HG02852 (cell line): ENCODE measurements at regions not wholly inside any gene's neighbourhood (a gene's known extent, or its start where the extent isn't known, plus 50 kb on each side); places are given as distances from the start of the nearest gene placed in this dataset.

Source experiments
- ATAC-seq: cut with Tn5 transposase; IDR thresholded peaks from one replicate; pipeline ENCODE4 v1.9.1; 2021; ENCODE audit warnings: mild to moderate bottlenecking, moderate library complexity; ENCODE audit not compliant: unreplicated experiment

DNA sequence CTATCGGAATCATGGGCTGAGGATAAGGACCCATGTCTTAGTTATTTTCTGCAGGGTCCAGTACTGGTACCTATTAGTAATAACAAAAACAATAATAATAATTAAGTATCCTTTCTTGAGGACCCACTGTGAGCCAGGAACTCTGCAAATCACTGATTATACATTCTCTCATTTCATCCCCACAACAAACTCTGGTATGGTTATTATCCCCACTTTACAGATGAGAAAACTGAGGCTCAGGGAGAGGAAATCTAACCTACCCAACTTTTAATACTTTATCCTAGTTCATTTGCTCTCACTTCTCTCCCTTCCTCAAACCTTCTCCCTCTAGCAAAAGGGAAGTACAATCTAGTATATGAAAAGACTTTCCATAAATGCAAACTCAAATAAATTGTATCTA, 528.4 kb upstream of the PROK2 start:
- no peak for ATAC-seq

DNA sequence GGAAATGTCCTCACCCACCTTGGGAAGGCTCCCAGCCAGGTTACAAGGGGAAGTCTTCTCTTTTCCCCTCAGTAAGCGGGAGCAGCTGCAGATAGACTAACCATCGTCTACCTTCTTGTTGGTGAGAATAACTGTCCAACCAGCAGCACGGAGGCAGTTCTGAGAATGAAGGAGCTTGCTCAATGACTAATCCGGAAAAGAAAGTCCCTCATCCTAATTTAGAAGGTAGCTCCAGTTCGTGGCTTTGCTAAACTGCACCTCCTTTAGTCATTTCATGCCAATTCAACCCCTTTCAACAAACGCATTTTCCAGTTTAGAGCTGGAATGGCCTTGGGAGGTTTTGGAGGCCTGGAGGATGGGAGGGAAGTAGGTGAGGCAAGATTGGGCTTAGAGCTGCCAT, 527.4 kb upstream of the PROK2 start:
- peak; percentile 45 for ATAC-seq

DNA sequence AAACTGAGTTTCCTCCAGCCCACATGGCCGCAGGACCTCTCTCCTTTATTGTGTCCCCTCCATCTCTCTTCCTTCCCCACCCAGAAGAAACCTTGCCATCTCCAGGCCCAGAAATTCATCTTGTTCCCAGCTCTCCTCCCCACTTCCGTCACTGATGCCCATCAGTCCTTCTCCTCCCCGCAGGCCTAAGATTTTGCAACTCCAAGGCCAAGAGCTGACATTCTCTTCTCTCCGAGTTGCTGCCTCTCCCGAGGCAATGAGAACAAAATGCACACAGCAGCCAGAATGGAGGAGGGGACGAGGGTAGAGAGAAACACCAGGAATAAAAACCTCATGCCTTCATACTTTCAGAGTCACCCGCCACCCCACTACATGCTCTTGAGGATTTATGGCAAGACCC, 526.5 kb upstream of the PROK2 start:
- ATAC-seq: no peak

DNA sequence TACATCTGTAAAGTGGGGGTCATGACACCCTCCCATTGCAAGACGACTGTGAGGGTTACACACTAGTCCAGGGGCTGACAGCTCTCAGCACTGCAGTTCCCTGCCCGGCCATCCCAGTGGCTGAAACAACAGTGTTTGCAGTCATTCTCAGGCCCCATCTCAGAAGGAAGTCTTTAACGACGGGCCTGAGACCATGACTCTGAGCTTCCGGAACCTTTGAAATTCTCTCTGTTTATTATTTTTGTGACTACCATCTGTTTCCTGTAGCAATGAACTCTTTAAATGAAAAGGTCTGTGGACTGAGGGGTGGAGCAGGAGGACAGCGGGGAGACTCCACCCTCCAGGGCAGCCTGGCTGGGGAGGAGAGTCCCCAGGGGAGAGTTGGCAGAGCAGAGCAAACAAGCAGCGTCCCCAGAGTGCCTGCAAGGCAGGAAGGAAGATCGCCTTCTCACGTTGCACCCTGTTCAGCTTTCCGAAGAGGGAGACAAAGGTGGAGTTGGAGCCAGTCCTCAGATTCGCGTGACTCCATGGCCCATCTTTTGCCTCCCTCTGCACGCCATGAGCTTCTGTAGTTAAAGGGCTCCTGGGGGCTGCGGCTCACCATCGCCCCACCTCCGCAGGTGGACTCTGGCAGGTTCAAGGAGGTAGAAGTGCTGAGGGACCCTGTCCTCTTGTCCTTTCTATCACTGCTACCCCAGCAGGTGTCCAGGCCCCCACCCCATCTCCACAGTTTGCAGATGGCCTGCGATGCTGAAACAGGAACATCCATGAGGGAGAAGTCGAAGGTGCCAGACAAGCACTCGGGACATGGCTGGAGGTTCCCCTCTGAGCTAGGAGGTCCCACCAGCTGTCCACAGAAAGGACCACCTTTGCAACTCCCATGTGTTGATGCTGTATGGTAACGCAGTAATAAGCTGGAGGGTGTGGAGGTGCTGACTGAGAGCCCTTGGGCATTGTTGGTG, 525.8 kb upstream of the PROK2 start:
- peak; percentile 84 for ATAC-seq

DNA sequence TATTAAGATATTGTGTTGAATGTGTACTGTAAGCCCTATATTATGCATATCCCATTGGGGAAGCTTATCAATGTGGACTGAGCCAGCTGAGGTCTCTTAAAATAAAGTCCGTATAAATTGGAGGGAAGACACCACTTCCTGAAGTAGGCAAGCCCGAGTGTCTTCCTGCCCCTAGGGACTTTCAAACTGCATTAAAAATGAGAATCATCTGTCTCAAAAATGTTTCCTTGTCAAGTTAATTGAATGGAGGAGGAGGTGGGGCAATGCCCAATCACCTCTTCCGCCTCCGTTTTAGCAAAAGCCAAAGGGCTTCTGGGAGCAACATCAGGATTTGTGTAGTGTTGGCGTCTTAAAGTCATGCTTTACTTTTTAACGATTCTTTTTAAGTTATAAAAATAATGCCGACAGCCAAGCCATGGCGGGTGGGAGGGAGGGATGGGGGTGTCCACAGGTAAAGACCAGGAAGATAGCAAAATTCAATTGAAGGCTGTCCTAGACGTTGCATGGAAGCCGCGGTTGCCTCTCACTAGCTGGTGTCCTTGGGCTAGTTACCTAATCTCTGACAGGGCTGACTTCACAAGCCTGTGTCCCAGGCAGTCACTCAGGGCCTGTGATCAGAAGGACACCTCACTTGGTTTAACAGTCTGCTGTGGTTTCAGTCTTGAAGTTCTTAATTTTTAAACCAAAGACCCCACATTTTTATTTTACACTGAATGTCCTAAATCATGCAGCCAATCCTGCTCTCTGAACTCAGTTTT, 524.9 kb upstream of the PROK2 start:
- ATAC-seq: peak; percentile 8

DNA sequence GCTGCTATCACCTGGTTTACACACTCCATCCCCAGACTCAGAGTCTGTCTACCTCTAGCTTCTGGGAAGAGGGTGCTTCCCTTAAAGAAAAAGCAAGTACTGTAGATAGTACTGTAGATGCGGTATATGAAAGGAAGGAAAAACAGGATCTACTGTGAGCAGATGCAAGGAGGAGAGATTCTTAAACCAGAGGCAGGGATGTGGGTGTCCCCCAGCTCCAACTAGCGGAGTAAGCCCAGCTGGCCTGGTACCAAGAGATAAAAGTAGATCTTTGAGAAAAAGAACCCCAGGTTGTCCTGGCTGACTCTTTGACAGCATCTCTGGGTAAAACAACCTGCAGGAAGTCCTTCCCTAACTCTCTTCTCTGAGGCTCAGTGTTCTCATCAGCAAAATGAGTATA, 523.7 kb upstream of the PROK2 start:
- ATAC-seq: no peak

DNA sequence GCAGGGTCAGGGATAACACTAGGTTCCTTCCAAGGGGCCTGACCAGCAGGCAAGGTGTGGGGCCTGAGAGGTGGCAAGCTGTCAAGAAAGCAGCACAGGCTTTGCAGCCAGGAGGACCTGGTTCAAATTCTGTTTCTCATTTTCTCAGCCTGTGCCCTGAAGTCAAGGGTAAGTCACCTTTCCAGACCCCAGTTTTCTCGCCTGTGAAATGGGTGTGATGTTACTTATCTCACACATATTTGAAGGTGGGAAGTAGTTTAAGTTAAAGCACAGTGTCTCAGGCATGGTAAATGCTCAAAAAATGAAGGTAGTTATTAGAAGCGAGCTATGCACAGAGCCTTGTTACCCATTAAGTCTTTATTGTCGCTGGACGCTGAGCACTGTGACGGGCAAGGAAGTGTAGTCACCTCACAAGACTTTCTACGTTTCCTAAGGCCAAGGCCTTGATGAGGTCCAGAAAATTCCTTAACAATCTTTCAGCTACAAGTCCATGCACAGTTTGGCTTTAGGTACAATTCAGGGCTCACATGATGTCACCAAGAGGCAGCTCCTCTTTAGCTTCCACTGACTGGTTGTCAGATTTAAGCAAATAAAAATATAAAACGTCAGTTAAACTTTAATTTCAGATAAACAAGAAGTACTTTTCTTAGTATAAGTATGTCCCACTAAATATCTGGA, 522.6 kb upstream of the PROK2 start:
- no peak for ATAC-seq

DNA sequence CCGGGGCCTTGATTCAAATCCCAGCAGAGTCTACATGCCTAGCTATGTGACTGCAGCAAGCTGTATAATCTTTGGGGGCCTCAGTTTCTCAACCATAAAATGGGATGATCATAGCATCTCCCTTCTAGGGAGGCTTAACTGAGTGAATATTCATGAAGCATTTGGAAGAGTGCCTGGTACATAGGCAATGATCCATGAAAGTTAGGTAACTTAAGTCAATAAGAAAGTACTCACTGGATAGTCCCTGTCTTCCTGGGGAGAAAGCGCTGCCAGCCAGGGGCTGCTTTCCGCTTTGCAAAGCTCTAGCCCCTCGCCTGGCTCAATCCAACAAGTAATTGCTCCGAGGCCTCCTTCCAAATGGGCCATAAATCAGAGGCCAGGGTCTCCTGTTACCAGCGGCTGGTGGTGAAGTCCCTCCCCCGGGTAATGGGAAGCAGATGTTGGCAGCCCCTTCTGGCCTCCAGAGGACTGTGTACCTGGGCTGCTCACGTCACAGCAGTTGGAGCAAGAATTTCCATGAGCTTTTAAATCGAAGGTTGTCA, 521.9 kb upstream of the PROK2 start:
- no peak for ATAC-seq

DNA sequence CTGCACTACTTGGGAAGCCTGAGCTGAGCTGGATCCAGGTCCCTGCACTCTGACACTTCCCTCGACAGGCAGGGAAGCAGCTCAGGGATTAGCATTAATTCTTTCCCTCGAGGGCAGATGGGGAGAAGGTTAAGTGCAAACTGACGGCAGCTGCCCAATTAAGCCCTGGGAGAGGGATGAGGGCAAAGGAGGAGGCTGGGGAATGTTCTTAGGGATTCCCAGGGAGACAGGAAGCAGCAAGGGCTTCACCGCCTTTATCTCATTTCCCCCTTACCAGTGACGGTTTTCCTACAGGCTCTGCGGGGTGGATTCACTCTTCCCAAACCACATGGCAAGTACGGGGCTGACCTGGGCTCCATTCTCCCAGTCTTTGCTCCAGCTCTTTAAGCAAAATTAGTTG, 519.0 kb upstream of the PROK2 start:
- ATAC-seq: no peak

DNA sequence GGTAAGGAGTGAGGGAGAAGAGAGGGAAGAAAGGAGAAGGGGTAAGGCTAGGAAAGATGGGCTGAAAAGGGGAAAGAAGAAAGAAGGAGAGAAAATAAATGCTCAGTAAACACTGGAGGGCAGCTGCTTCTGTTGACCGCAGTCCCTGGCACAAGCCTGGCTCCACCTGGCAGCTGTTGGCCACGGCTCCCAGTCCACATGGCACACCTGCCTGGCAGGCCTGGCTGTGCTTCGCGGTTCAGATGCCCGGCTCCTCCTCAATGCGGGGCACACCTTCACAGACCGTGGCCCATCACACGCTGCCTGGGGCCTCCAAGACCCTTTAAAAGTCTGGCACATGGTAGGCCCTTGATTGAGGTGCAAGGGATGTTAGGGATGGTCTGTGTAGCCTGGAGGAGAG, 516.8 kb upstream of the PROK2 start:
- no peak for ATAC-seq

DNA sequence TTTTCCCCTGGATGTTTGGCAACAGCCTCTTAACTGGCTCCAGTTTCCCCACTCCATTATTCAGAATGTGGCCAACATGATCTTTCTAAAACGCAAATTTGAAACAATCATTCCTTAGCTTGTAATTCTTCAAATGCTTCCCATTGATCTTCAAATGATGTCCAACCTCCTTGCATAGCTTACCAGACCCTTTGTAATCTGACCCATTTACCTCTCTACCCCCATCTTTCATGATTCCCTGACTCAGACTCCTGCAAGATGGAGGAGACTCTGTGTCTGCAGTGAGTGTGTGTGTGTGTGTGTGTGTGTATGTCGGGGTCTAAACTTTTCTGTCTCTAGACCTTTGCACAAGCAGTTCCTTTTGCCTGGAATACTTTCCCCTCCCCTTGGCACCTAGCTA, 515.7 kb upstream of the PROK2 start:
- no peak for ATAC-seq

DNA sequence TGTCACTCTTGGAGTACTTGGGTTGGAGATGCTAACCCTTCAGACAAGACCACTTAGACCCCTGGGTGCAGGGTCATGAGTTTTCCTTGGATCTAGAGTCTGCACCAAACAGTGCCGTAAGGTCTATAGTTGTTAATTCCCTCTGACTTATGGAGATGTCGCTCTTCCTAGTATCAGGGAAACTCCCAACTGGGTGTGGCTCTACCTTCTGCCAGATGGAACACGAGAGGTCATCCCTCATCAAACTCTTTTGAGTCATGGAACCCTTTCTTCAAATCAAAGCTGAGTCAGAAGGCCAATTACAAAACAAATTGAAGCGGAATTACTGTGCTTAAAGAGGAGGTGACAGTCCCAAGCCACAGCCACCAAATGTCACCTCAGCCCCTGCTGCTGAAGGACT, 514.9 kb upstream of the PROK2 start:
- no peak for ATAC-seq

DNA sequence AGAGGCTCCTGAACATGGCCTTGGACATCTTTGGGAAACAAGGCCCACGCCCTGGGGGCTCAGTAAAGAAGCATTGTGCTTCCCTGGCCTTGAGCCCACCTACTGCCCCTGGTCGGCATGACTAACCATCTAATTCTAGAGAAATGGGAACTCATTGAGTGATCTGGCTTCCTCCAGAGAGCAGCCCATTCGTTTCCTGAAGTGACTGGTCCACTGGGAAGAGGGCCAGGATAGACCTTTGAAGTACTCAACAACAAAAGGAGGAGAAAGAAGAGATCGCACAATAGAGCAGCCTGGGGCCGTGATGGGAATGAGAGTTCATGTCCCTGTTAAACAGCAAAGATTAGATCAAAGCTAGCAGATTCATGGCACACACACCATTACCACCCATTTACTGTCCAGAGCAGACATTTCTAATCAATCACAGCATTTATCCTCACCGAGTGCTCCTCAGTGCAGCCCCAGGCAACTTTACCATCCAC, 514.4 kb upstream of the PROK2 start:
- ATAC-seq: no peak

DNA sequence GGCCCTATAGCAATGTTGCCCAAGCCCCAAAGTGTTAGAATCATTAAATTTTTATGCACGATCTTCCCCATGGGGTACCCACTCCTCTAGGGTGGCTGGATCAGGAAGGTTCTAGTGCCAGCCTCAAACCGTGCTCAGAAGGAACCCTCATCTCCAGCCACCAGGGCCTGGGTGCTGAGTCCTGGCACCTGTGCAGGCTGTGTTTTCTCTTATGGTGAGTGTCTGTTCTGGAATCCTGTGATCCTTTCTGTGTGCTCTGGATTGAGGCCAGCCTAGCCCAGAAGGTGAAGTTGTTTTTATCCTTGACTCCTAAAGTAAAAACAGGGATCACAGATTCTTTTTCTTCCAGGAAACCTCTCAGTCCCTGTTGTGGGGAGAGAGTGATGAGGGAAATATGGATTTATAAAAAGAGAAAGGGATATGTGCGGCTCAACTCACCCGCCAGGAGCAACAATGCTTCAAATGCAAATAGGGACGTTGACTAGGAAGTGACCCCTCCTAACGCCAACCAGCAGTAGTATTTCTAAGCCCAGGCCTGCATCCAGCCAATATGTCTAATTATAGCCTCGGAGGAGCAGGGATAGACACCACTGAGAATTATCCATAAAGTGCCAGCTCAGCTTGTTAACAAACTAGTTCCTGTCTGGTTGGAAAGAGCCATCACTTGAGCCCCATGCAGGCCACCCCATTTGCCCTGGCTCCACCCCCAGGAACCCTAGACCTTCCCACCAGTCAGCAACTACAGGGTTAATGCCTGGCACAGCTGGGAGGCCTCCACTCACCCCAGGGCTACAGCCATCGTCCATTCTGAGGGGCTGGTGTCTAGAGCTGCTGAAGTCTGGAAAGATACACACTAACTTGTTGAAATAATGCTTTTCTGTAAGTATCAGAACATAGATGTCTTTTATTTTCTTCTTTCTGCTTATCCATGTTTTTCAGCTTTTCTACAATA, 513.5 kb upstream of the PROK2 start:
- no peak for ATAC-seq

DNA sequence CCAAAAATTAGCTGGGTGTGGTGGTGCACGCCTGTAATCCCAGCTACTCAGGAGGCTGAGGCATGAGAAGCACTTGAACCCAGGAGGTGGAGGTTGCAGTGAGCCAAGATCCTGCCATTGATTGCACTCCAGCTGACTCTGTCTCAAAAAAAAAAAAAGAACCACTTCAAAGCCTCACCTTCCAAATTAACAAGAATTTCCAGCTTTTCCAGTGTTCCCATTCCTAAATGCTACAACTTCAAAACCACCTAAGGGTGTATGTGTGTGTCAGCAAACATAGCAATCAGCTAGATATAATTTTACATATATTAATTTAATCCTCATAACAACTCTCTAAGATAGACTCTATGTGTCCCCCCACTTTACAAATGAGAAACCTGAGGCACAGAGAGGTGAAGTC, 512.5 kb upstream of the PROK2 start:
- no peak for ATAC-seq

DNA sequence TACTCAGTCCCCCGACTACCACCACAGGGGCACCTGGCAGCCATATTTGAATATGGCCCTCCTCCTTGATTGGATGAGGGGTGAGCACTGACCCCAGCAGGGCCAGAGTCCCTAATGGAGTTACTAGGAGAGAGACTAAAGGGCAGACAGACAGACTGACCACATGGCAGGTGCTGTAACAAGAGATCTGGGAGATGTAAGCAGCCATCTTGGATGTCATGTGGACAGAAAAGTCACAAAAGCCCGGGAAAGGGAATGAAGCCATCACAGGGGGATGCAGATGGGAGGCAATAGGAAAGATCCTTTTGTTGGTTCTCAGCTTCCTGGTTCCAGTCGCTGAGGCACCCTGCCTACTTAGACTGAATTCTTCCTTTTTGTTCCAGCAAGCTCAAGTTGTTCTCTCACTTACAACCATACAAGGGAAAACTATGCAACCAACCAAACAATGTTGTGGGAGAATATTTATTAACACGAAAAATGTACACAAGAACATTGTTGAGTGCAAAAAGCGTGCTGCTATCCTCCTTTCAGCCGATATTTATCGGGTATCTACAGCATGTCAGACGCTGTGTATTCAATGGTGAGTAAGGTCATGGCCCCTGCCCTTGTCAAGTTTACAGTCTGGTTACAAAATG, 511.6 kb upstream of the PROK2 start:
- no peak for ATAC-seq

DNA sequence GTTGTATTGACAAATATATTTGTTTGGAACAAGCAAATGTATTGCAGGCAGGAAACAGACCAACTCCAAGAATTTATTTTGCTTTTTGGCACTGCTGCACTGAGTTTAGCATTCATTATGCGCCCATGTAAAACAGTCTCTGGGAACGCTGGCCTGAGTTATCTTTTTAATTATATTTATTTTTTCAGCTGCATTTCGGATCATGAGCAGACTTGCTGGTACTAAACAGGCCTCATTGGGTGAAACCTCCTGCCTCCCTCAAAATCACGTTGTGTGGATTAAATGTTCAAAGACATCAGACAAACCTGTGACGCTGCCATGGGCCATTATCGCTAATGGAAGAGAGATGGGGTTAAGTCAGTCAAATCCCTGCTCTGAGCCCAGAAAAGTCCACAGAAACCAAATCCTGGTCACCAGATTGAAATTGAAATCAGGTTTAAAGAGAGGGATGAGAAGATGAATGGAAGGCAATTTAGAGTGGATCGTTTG, 511.1 kb upstream of the PROK2 start:
- ATAC-seq: no peak

DNA sequence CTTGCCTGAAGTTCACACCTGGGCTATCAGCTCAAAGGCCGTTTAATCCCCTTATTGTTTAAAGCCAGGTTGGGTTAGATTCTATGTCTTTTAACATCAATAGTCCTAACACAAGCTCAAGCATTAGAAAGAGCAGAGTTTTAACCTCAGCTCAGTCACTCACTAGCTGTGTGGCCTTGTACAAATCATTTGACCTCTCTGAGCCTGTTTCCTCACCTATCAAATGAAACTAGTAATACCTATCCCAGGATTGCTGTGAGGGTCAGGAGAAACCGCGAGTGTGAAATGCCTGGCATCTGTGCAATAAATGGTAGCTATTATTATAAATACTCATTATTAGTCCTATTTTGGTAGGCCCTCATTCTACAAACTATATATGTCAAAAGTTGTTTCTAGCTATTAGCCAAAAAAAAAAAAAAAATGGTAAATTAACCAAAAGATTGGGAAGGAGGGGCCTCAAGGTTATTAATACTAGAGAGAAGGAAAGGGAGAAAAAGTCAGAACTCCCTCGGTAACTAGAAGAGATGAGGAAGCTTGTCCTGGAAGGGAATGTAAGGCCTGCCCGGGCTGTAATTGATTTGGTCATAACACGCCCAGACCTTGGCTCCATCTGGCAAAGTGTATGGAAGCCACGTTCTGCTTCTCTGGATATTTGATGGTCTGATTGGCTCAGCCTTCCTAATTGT, 510.5 kb upstream of the PROK2 start:
- ATAC-seq: no peak
